SU-DHL-6 (cell line): ENCODE measurements at regions not wholly inside any gene's neighbourhood (a gene's known extent, or its start where the extent isn't known, plus 50 kb on each side); places are given as distances from the start of the nearest gene placed in this dataset.

Experiments used
- EZH2phosphoT487 ChIP-seq: fragments of 200-600 bp; sonication (generic), shearing (Covaris generic); conservative IDR thresholded peaks from 2 replicates; pipeline ENCODE4 v1.6.1; 2018; ENCODE audit warnings: mild to moderate bottlenecking, antibody characterized with exemption, low read length, moderate library complexity, mixed read lengths
- TF ChIP-seq, protein P1 (sequence below): fragments of 200-600 bp; sonication (generic); IDR thresholded peaks from one replicate; pipeline ENCODE4 v1.5.1; 2017; ENCODE audit warnings: antibody characterized with exemption, mild to moderate bottlenecking, low read length, moderate library complexity; ENCODE audit not compliant: insufficient read depth, poor library complexity, severe bottlenecking

DNA sequence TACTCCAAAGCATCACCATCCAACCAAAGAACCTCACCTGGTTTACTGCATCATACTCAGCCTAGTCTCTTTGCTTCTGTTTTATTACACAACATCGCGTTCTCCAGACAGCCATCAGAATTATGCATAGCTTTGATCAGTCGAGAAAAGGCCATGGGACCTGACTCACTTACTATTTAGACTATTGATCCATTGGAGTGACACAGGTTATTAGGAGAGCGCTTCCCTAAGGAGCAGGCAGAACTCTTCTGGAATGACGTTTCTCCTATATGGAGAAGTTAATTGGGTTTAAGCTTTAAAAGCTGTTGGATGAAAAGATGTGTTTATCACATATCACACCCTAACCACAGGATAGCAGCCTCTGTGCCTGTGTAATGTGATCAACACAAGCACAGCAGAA is 649.1 kb upstream of the SLC10A2 start:
- TF ChIP-seq, protein P1, sequence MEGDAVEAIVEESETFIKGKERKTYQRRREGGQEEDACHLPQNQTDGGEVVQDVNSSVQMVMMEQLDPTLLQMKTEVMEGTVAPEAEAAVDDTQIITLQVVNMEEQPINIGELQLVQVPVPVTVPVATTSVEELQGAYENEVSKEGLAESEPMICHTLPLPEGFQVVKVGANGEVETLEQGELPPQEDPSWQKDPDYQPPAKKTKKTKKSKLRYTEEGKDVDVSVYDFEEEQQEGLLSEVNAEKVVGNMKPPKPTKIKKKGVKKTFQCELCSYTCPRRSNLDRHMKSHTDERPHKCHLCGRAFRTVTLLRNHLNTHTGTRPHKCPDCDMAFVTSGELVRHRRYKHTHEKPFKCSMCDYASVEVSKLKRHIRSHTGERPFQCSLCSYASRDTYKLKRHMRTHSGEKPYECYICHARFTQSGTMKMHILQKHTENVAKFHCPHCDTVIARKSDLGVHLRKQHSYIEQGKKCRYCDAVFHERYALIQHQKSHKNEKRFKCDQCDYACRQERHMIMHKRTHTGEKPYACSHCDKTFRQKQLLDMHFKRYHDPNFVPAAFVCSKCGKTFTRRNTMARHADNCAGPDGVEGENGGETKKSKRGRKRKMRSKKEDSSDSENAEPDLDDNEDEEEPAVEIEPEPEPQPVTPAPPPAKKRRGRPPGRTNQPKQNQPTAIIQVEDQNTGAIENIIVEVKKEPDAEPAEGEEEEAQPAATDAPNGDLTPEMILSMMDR = no peak
- no peak for TF ChIP-seq EZH2phosphoT487
